SK-N-SH treated with all-trans-retinoic acid at 6 μM for 48 hours (cell line): ENCODE measurements at regions not wholly inside any gene's neighbourhood (a gene's known extent, or its start where the extent isn't known, plus 50 kb on each side); places are given as distances from the start of the nearest gene placed in this dataset.

Source experiments
- ATAC-seq: fragments of 200-7000 bp; cut with Tn5 transposase; 3 replicates; pipeline ENCODE4 v1.9.1; 2020; ENCODE audit warnings: mild to moderate bottlenecking, moderate library complexity
- BACH2 ChIP-seq: fragments of 250-450 bp; sonication (Bioruptor Pico); IDR thresholded peaks from 2 replicates; pipeline ENCODE4 v1.9.0; 2021; ENCODE audit warnings: mild to moderate bottlenecking, borderline replicate concordance
- CREB5 ChIP-seq: fragments of 250-450 bp; sonication (Bioruptor Pico); IDR thresholded peaks from 2 replicates; pipeline ENCODE4 v1.5.1; 2020; ENCODE audit warnings: low read depth, mild to moderate bottlenecking, moderate library complexity
- GLIS3 ChIP-seq: fragments of 250-450 bp; sonication (Bioruptor Pico); IDR thresholded peaks from 2 replicates; pipeline ENCODE4 v1.5.0; 2020; ENCODE audit warnings: mild to moderate bottlenecking, moderate library complexity
- ISL1 ChIP-seq: fragments of 250-450 bp; sonication (Bioruptor Pico); IDR thresholded peaks from 2 replicates; pipeline ENCODE4 v2.1.2; 2022; ENCODE audit warnings: mild to moderate bottlenecking, moderate library complexity
- PPARA ChIP-seq: fragments of 250-450 bp; sonication (Bioruptor Pico); IDR thresholded peaks from 2 replicates; pipeline ENCODE4 v1.5.0; 2020; ENCODE audit warnings: mild to moderate bottlenecking, borderline replicate concordance
- RARB ChIP-seq: fragments of 250-450 bp; sonication (Bioruptor Pico); IDR thresholded peaks from 2 replicates; pipeline ENCODE4 v1.8.0; 2021; ENCODE audit warnings: mild to moderate bottlenecking, moderate library complexity
- SNAI2 ChIP-seq: fragments of 250-450 bp; sonication (Bioruptor Pico); IDR thresholded peaks from 2 replicates; pipeline ENCODE4 v1.5.0; 2020; ENCODE audit warnings: mild to moderate bottlenecking, moderate library complexity
- TCF4 ChIP-seq: fragments of 250-450 bp; sonication (Bioruptor Pico); IDR thresholded peaks from 2 replicates; pipeline ENCODE4 v1.8.0; 2021; ENCODE audit warnings: mild to moderate bottlenecking, moderate library complexity, borderline replicate concordance
- TOX ChIP-seq: fragments of 250-450 bp; sonication (Bioruptor Pico); IDR thresholded peaks from 2 replicates; pipeline ENCODE4 v1.8.0; 2021; ENCODE audit warnings: mild to moderate bottlenecking, moderate library complexity, borderline replicate concordance
- TSHZ2 ChIP-seq: fragments of 250-450 bp; sonication (Bioruptor Pico); IDR thresholded peaks from 2 replicates; pipeline ENCODE4 v1.5.0; 2020; ENCODE audit warnings: mild to moderate bottlenecking, moderate library complexity
- ZC3H10 ChIP-seq: fragments of 250-450 bp; sonication (Bioruptor Pico); IDR thresholded peaks from 2 replicates; pipeline ENCODE4 v1.5.1; 2021; ENCODE audit warnings: mild to moderate bottlenecking, moderate library complexity
- ZFP3 ChIP-seq: fragments of 250-450 bp; sonication (Bioruptor Pico); IDR thresholded peaks from 2 replicates; pipeline ENCODE4 v1.5.0; 2020; ENCODE audit warnings: mild to moderate bottlenecking, moderate library complexity
- ZNF8 ChIP-seq: fragments of 450-650 bp; formaldehyde crosslinking; IDR thresholded peaks from 2 replicates; pipeline ENCODE4 v1.5.0; 2020; ENCODE audit warnings: mild to moderate bottlenecking, moderate library complexity
- TF ChIP-seq, protein P1 (sequence below): fragments of 250-450 bp; sonication (Bioruptor Pico); IDR thresholded peaks from 2 replicates; pipeline ENCODE4 v1.5.1; 2021; ENCODE audit warnings: mild to moderate bottlenecking, moderate library complexity
- TF ChIP-seq, protein P2 (sequence below): fragments of 250-450 bp; sonication (Bioruptor Pico); IDR thresholded peaks from 2 replicates; pipeline ENCODE4 v1.8.0; 2021; ENCODE audit warnings: low read depth, mild to moderate bottlenecking, moderate library complexity, borderline replicate concordance

GRCh38 chr5:33309068-33309467 is 131.7 kb upstream of the TARS1 start:
- no peak for ATAC-seq
- no peak for TF ChIP-seq RARB (CRISPR knock-in tag)
- TF ChIP-seq ZFP3 (CRISPR knock-in tag) = no peak
- no peak for TF ChIP-seq SNAI2 (CRISPR knock-in tag)

- peak; percentile 49 for ATAC-seq
- TF ChIP-seq ISL1 (CRISPR knock-in tag) (no peak), CREB5 (CRISPR knock-in tag) (no peak)
- TF ChIP-seq, protein P1, sequence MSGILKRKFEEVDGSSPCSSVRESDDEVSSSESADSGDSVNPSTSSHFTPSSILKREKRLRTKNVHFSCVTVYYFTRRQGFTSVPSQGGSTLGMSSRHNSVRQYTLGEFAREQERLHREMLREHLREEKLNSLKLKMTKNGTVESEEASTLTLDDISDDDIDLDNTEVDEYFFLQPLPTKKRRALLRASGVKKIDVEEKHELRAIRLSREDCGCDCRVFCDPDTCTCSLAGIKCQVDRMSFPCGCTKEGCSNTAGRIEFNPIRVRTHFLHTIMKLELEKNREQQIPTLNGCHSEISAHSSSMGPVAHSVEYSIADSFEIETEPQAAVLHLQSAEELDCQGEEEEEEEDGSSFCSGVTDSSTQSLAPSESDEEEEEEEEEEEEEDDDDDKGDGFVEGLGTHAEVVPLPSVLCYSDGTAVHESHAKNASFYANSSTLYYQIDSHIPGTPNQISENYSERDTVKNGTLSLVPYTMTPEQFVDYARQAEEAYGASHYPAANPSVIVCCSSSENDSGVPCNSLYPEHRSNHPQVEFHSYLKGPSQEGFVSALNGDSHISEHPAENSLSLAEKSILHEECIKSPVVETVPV (CRISPR knock-in tag) = no peak
Measured at GRCh38 chr5:33309536-33310345, 131.0 kb upstream of the TARS1 start.

DNA sequence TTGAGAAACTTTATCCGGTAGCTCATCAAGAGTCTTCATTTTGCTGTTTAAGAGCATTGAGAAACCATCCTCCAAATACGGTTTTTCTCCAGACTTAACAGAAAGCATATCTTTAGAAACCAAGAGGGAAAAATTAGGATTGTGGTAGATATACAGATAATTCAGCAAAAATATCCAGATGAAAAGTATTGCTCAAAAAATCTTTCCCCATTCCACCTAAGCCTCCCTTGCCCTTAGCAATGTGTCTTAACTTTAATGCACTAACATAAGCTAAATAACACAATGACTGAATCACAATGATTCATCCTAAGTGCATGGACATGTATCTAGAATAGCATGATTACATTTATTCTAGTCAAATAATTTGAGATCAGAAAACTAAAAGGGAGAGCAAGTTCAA is 130.3 kb upstream of the TARS1 start:
- TF ChIP-seq TCF4 (CRISPR knock-in tag) (no peak), ZC3H10 (CRISPR knock-in tag) (no peak), ZNF8 (no peak), ZFP3 (CRISPR knock-in tag) (no peak), SNAI2 (CRISPR knock-in tag) (no peak), TSHZ2 (CRISPR knock-in tag) (no peak), BACH2 (CRISPR knock-in tag) (no peak), GLIS3 (CRISPR knock-in tag) (no peak), CREB5 (CRISPR knock-in tag) (no peak), PPARA (CRISPR knock-in tag) (no peak)
- TF ChIP-seq, protein P2, sequence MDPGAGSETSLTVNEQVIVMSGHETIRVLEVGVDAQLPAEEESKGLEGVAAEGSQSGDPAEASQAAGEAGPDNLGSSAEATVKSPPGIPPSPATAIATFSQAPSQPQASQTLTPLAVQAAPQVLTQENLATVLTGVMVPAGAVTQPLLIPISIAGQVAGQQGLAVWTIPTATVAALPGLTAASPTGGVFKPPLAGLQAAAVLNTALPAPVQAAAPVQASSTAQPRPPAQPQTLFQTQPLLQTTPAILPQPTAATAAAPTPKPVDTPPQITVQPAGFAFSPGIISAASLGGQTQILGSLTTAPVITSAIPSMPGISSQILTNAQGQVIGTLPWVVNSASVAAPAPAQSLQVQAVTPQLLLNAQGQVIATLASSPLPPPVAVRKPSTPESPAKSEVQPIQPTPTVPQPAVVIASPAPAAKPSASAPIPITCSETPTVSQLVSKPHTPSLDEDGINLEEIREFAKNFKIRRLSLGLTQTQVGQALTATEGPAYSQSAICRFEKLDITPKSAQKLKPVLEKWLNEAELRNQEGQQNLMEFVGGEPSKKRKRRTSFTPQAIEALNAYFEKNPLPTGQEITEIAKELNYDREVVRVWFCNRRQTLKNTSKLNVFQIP (CRISPR knock-in tag) = no peak
- TF ChIP-seq, protein P1 (CRISPR knock-in tag) = no peak
- ATAC-seq = peak; percentile 65

DNA sequence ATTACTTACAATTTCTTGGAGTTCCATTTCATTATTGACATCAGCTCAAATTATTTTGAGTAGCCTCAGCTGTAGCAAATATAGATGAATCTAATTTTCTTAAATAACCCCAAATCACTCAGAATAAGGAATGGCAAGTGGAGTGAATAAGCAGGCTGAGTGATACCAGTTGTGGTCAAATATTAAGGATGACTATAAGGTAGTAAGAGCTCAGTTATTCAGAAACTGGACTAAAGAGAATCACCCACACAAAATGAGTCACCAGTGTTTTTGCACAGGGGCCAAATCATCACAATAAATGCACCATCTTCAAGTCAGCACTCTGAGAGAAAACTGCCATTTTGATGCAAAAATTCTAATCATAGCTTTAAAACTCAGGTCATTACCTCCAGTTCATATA is 128.9 kb upstream of the TARS1 start:
- peak; percentile 79 for ATAC-seq
- TF ChIP-seq BACH2 (CRISPR knock-in tag) (no peak), TOX (CRISPR knock-in tag) (peak; percentile 22; the same call in 1 of the 2 replicates), ZNF8 (no peak), ZC3H10 (CRISPR knock-in tag) (peak; percentile 87)
